ENCODE measurements at regions not wholly inside any gene's neighbourhood (a gene's known extent, or its start where the extent isn't known, plus 50 kb on each side); places are given as distances from the start of the nearest gene placed in this dataset.

- TF ChIP-seq MAX (IDR thresholded peaks at IDR 0.05; ENCODE audit: low read depth, low read length) (no peak), POLR2A (IDR thresholded peaks at IDR 0.05; ENCODE audit: extremely low read depth, insufficient read length) (no peak), MYC (IDR thresholded peaks at IDR 0.05; ENCODE audit: low read depth, low read length) (no peak), CTCF (IDR thresholded peaks at IDR 0.05; ENCODE audit: low read depth, low read length) (no peak)
- no peak overlapping the region for H3K4me3 ChIP-seq (ENCODE audit: low read depth, low read length)
- no peak for DNase-seq (ENCODE audit: low read depth)
These were observed 767.5 kb downstream of the JRKL start for GRCh38 chr11:97157221-97157740.

- no peak for DNase-seq (ENCODE audit: low read depth)
- no peak overlapping the region for H3K4me3 ChIP-seq (ENCODE audit: low read depth, low read length)
- TF ChIP-seq POLR2A (IDR thresholded peaks at IDR 0.05; ENCODE audit: extremely low read depth, insufficient read length) (no peak), MAX (IDR thresholded peaks at IDR 0.05; ENCODE audit: low read depth, low read length) (no peak), CTCF (IDR thresholded peaks at IDR 0.05; ENCODE audit: low read depth, low read length) (no peak), MYC (IDR thresholded peaks at IDR 0.05; ENCODE audit: low read depth, low read length) (no peak)
These were observed 768.4 kb downstream of the JRKL start for GRCh38 chr11:97158243-97158642.

GRCh38 chr11:97163631-97164191, 773.9 kb downstream of the JRKL start:
- DNase-seq (ENCODE audit: low read depth): no peak
- TF ChIP-seq CTCF (IDR thresholded peaks at IDR 0.05; ENCODE audit: low read depth, low read length) (no peak), MAX (IDR thresholded peaks at IDR 0.05; ENCODE audit: low read depth, low read length) (no peak), POLR2A (IDR thresholded peaks at IDR 0.05; ENCODE audit: extremely low read depth, insufficient read length) (no peak), MYC (IDR thresholded peaks at IDR 0.05; ENCODE audit: low read depth, low read length) (no peak)

GRCh38 chr11:97201743-97202612, 812.2 kb downstream of the JRKL start:
- H3K4me3 ChIP-seq (ENCODE audit: low read depth, low read length): no peak overlapping the region
- no peak for TF ChIP-seq MAX (IDR thresholded peaks at IDR 0.05; ENCODE audit: low read depth, low read length)
- TF ChIP-seq MYC (IDR thresholded peaks at IDR 0.05; ENCODE audit: low read depth, low read length): no peak
- TF ChIP-seq CTCF (IDR thresholded peaks at IDR 0.05; ENCODE audit: low read depth, low read length): no peak
- TF ChIP-seq POLR2A (IDR thresholded peaks at IDR 0.05; ENCODE audit: extremely low read depth, insufficient read length): no peak
- DNase-seq (ENCODE audit: low read depth): no peak

More at GRCh38 chr11:97163631-97164191, 773.9 kb downstream of the JRKL start:
- H3K4me3 ChIP-seq (ENCODE audit: low read depth, low read length): no peak overlapping the region

GRCh38 chr11:97202613-97203292, 812.9 kb downstream of the JRKL start:
- TF ChIP-seq POLR2A (IDR thresholded peaks at IDR 0.05; ENCODE audit: extremely low read depth, insufficient read length) (no peak), MAX (IDR thresholded peaks at IDR 0.05; ENCODE audit: low read depth, low read length) (no peak), CTCF (IDR thresholded peaks at IDR 0.05; ENCODE audit: low read depth, low read length) (no peak), MYC (IDR thresholded peaks at IDR 0.05; ENCODE audit: low read depth, low read length) (no peak)
- no peak for DNase-seq (ENCODE audit: low read depth)

More at GRCh38 chr11:97202613-97203292, 812.9 kb downstream of the JRKL start:
- no peak overlapping the region for H3K4me3 ChIP-seq (ENCODE audit: low read depth, low read length)

All from NB4 (cell line).